NCI-H510A treated with DMSO at 0.1 percent for 48 hours (cell line): ENCODE measurements at regions not wholly inside any gene's neighbourhood (a gene's known extent, or its start where the extent isn't known, plus 50 kb on each side); places are given as distances from the start of the nearest gene placed in this dataset.
"Not testable (repeated sequence)": the region's sequence is repeated elsewhere in the genome, so short reads cannot be mapped to it uniquely, and the experiment has no call there.

Source experiments
- DNase-seq: peaks from one replicate; lab custom pipeline; 2025; lab: John Stamatoyannopoulos, UW

DNA sequence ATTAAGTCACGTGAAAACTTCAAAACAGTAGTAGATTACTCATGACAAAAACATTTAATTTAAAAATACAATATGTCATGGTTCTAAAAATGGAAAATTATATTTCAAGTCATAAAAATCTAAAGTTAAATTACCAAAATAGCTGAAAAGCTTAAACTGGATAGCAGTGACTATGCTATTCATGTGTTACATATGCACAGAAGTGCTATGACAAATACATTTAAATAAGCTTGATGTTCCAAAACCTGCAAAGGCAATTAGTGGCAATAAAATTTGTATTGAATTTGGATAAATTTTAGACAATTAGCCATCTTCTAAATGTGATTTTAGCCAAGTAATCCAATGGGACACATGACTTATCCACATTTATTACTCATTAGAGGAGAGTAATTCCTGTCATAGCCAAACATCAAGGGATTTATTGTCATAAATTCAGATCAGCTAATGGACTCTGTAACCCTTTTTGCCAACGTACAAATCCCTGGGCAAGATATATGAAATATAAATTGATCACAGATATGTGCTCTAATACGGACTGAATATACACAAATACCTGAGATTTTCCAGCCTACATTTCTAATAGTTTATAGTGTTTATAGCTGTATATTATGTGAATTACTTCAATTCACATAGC is 419.4 kb downstream of the ISL1 start:
- no peak for DNase-seq

DNA sequence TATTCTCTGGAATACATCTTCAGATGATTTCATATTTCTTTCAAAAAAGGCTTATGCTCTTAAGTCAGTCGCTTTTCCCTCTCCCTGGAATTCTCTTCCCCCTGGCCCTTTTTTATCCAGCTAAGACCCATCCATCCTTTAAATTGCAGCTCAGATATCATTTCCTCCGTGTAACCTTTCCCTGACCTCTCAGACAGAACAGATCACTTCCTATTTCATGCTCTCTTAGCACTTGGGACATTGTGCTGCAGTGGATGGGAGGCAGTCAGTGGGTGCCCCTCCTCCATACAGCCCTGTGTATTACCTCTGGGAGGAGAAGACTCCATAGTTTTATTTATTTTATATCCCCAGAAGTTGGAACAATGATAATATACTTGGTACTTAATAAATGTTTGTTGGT is 423.4 kb downstream of the ISL1 start:
- no peak for DNase-seq

DNA sequence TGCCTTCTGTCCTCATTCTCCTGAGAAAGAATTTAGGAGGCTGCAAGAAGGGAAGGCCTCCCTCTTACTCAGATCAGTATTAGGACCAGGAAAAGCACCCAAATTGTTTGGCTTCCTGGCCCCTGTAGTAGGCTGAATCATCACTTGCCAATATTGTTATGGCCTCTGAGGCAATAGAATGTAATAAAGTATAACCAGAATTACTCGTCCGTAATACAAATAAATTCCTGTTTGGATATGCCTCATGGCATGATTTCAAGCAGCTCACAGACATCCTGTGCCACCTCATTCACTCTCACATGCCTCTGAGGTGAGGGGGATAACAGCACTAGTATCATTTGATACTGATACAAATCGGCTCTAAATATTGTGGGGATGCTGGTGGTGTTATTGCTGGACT is 427.3 kb downstream of the ISL1 start:
- no peak for DNase-seq

GRCh38 chr5:51811883-51812471 is 428.7 kb downstream of the ISL1 start:
- no peak for DNase-seq

DNA sequence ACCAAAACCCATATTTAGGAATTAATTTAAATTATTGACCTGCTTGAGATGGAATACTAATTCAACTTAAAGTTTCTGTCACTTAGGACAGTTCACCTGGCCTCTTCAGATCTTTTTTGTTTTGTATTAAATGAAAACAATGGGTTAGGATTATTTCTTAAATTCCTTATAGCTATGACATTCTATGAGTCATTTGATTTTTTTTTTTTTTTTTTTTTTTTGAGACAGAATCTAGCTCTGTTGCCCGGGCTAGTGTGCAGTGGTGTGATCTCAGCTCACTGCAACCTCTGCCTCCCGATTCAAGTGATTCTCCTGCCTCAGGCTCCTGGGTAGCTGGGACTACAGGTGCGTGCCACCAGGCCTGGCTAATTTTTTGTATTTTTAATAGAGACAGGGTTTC is 431.6 kb downstream of the ISL1 start:
- not testable (repeated sequence) for DNase-seq

GRCh38 chr5:51816427-51816826 is 433.2 kb downstream of the ISL1 start:
- no peak for DNase-seq

- DNase-seq: no peak
Measured at GRCh38 chr5:51821697-51822096, 438.4 kb downstream of the ISL1 start.

- no peak for DNase-seq
Measured at GRCh38 chr5:51829230-51829629, 446.0 kb downstream of the ISL1 start.

- DNase-seq: no peak
Measured at GRCh38 chr5:51829691-51830090, 446.4 kb downstream of the ISL1 start.

DNA sequence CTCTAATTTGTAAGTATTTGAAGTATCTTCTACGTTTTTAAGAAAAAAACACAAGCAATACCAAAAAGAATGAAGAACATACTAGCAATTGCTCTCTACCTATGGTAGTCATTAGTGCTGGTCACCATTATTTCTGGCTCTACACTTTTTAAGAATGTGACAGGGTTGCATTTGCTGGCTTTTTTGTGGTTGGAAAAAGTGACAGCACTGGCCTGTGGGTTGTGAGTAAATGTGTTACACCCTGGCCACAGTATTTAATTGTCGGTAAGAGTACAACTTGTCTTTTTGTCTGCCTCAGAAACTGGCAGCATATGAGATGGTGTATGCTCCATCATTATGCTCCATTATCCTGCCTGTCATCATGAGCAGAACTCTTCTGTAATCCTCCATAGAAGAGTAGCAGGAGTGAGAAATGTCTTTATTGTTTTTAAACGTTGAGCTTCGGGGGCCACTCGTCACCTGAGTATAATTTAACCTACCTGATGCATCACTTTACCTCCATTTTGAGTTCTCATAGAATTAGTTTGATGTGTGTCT is 449.8 kb downstream of the ISL1 start:
- DNase-seq: no peak

- DNase-seq: no peak
Measured at GRCh38 chr5:51838459-51838858, 455.2 kb downstream of the ISL1 start.

- DNase-seq: no peak
Measured at GRCh38 chr5:51843893-51844292, 460.6 kb downstream of the ISL1 start.

DNA sequence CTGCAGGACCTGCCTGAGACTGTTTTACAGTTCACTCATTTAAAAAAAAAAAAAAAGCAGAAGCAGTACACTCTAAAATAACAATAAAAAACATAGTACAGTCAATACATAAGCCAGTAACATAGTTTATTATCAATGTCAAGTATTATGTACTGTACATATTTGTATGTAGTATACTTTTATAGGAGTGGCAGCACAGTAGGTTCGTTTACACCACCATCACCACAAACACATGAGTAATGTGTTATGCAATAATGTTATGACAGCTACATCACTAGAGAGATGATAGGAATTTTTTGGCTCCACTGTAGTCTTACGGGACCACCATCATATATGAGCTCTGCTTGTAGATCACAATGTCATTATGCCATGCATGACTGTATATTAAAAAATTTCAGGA is 462.8 kb downstream of the ISL1 start:
- no peak for DNase-seq

- DNase-seq: no peak
Measured at GRCh38 chr5:51859624-51860023, 476.4 kb downstream of the ISL1 start.

- no peak for DNase-seq
Measured at GRCh38 chr5:51860532-51861018, 477.3 kb downstream of the ISL1 start.

- no peak for DNase-seq
Measured at GRCh38 chr5:51872144-51872543, 488.9 kb downstream of the ISL1 start.

DNA sequence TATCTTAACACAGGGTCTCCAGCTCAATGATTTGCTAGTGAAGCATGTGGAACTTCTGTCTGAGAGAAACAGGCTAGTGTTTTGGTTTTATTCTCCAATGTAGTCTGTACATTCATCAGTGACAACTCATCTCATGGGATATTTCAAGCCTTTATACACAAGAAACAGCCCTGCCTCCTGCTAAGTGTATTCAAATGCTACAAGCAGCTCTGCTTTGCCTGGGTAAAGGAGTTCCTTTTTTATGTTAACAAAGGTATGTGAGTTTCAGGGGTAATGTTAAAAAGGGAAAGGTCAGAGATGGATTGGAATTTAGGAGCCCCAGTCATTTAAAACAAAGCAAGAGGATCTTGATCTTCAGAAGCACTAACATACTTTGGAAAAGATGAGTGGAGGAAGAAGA is 498.7 kb downstream of the ISL1 start:
- DNase-seq: no peak

- no peak for DNase-seq
Measured at GRCh38 chr5:51882647-51883046, 499.4 kb downstream of the ISL1 start.

DNA sequence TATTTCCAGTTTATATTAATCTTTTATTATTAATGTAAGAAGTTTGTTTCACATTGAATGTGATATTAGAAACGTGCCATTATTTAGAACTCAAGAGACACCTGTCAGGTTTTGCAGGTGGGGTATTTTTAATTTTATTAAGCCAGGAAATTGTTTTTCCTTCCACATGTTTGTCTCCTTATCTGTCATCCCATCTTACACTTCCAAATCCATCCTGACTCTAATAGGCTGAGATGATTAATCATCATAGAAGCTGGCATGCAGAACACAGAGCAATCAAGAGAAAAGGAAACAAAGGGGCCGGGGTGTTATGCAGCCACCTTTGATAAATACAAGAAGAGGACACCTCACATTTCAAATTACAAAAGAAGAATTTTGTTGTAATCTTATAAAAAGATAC is 506.5 kb downstream of the ISL1 start:
- no peak for DNase-seq

GRCh38 chr5:51890435-51891116 is 507.3 kb downstream of the ISL1 start:
- DNase-seq: no peak

DNA sequence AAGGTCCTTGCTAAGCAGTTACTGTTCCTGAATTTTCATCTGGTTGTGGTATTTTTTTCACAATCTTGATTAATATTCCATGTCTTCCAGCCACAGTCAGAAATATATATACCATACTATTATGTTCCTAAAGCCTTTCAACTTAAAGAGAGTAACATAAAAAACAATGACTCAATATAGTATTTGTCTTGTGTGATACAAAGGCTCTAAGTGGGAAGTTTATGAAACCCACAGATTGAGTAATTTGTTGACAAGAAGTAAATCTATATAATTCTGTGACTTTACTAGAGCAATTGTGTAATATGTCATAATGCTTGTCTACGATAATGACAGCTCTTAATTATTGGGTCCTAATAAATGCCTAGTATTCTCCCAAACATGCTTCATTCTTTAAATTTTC is 509.4 kb downstream of the ISL1 start:
- no peak for DNase-seq

- no peak for DNase-seq
Measured at GRCh38 chr5:51895834-51896233, 512.6 kb downstream of the ISL1 start.

DNA sequence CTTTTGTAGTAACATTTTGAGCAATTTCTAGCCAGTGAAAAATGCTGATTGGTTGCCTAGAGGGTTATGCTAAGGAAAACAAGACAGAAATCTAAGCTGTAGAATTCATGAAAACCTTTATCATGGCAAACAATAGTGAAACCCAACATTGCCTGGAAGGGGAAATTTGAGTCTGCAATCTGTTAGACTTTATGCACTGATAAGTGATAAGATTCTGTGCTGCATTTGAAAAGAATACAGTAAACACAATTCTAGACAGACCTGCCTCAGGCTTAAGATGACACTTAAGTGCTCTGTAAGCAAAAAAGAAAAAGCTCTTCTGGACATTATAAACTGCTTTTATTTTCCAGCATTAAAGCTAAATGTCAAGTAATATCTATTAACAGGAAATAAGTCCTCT is 519.3 kb downstream of the ISL1 start:
- no peak for DNase-seq
